GM21619 (cell line): ENCODE measurements at regions not wholly inside any gene's neighbourhood (a gene's known extent, or its start where the extent isn't known, plus 50 kb on each side); places are given as distances from the start of the nearest gene placed in this dataset.
"Not testable (repeated sequence)": the region's sequence is repeated elsewhere in the genome, so short reads cannot be mapped to it uniquely, and the experiment has no call there.

Experiments
- ATAC-seq: cut with Tn5 transposase; IDR thresholded peaks from one replicate; pipeline ENCODE4 v1.9.1; 2021; ENCODE audit not compliant: unreplicated experiment

- ATAC-seq = not testable (repeated sequence)
Observed at GRCh38 chr15:21174761-21175160, 265.5 kb downstream of the POTEB3 start.

DNA sequence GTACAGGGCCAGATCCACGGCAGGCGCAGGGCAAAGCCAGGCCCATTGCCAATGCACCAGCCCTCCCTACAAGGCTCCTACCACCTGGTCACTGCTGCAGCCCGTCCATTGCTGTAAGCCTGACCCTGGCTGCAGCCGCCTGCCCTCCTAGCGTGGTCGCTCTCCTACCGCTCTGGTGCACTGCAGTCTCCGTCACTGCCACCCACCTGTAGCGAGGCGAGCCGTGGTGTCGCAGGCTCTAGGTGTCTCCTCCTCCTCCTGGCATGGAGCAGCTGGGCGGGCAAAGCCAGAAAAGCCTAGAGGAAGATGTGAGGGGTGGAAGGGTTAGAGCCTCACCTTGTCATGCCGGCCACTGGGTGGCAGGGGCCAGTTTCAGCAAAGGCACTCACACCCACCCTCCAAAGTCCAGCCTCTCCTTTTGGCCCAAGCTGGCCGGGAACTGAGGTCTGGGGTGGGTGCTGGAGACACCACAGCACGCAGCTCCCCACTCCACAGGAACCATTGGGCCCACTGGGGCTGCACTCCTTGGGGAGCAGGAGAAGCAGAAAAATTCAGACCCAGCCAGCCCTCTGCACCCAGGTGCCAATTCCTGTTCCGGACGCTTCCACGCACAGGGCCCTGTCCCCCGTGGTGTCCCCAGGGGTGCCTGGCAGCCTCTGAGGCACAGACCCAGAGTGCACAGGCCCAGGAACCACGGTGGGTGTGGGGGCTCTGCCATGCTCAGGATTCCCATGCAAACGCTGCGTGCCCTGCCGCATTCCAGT is 285.3 kb upstream of the POTEB2 start:
- not testable (repeated sequence) for ATAC-seq

- not testable (repeated sequence) for ATAC-seq
Observed at GRCh38 chr15:21148136-21148535, 282.0 kb upstream of the POTEB2 start.

DNA sequence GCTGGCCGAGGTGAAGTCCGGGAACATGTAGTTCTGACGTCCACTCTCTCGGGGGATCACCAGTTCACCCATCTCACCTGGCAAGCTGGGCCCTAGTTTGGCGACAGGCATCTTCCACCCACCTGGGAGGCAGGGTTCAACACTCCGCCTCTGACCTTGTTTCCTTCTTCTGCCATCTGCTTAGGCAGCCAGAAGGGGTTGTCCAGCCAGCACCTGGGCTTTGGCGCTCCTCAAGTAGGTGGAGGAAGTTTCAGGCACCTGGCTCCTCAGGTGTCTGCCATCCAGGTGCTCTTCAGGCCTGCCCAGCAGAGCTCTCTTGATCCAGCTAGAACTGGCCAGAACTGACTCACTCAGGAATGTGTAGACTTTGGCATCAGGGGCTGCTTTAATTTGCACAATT is 267.8 kb upstream of the POTEB2 start:
- not testable (repeated sequence) for ATAC-seq

GRCh38 chr15:21112271-21113053 is 246.3 kb upstream of the POTEB2 start:
- not testable (repeated sequence) for ATAC-seq

DNA sequence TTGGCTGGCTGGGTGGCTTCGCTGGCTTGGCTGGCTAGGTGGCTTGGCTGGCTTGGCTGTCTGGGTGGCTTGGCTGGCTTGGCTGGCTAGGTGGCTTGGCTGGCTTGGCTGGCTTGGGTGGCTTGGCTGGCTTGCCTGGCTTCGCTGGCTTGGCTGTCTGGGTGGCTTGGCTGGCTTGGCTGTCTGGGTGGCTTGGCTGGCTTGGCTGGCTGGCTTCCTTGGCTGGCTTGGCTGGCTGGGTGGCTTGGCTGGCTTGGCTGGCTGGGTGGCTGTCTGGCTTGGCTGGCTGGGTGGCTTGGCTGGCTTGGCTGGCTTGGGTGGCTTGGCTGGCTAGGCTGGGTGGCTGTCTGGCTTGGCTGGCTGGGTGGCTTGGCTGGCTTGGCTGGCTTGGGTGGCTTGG is 245.7 kb upstream of the POTEB2 start:
- not testable (repeated sequence) for ATAC-seq

GRCh38 chr15:21111172-21111571 is 245.1 kb upstream of the POTEB2 start:
- not testable (repeated sequence) for ATAC-seq

- ATAC-seq = not testable (repeated sequence)
Observed at GRCh38 chr15:21110187-21110804, 244.2 kb upstream of the POTEB2 start.

DNA sequence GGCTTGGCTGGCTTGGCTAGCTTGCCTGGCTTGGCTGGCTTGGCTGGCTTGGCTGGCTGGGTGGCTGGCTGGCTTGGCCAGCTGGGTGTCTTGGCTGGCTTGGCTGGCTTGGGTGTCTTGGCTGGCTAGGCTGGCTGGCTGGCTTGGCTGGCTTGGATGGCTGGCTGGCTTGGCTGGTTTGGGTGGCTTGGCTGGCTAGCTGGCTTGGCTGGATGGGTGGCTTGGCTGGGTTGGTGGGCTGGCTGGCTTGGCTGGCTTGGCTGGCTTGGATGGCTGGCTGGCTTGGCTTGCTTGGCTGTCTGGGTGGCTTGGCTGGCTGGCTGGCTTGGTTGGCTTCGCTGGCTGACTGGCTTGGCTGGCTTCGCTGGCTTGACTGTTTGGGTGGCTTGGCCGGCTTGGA is 242.3 kb upstream of the POTEB2 start:
- ATAC-seq = not testable (repeated sequence)

DNA sequence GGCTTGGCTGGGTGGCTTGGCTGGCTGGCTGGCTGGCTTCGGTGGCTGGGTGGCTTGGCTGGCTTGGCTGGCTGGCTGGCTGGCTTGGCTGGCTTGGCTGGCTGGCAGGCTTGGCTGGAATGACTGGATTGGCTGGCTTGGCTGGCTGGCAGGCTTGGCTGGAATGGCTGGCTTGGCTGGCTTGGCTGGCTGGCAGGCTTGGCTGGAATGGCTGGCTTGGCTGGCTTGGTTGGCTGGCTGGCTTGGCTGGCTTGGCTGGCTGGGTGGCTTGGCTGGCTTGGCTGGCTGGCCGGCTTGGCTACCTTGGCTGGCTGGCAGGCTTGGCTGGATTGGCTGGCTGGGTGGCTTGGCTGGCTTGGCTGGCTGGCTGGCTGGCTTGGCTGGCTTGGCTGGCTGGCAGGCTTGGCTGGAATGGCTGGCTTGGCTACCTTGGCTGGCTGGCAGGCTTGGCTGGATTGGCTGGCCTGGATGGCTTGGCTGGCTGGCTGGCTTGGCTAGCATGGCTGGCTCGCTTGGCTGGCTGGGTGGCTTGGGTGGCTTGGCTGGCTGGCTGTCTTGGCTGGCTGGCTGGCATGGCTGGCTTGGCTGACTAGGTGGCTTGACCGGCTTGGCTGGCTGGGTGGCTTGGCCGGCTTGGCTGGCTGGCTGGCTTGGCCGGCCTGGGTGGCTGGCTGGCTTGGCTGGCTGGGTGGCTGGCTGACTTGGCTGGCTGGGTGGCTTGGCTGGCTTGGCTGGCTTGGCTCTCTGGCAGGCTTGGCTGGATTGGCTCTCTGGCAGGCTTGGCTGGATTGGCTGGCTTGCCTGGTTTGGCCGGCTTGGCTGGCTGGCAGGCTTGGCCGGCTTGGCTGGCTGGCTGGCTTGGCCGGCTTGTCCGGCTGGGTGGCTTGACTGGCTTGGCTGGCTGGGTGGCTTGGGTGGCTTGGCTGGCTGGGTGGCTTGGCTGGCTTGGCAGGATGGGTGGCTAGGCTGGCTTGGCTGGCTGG is 241.6 kb upstream of the POTEB2 start:
- ATAC-seq = not testable (repeated sequence)

DNA sequence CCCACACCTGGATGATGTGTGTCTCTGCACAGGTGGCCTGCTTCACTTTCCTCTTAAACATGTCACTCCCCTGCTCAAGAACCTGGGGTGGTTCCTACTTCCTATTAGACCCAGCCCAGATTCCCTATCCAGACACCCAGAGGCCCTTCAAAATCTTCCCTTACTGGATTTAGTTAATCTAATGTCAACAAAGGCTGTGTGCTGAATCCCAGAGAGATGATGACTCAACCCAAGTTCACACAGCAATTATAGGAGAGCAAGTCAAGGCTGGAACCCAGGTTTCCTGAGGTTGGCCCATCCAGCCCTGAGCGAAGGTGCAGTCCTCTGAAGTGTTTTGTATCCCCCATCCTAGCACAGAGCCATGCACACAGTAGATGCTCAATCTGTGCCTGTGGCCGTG is 230.5 kb upstream of the POTEB2 start:
- ATAC-seq = not testable (repeated sequence)

DNA sequence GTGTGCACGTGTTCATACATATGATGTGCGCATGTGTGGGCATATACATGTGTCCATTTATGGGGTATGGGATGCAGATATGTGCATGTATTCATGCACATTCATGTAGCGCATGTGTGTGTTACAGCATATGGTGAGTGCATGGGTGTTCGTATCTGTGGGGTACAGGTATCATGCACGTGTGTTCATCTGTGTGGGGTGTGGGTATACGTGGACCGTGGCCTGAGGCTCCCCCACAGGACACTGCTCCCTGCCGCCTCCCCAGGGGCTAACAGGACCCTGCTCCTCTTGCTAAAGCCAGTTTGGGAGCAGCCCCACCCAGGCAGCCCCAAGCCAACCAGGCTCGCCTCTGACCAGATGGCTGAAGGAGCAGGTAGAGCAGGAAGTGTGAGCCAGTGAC is 213.4 kb upstream of the POTEB2 start:
- not testable (repeated sequence) for ATAC-seq

DNA sequence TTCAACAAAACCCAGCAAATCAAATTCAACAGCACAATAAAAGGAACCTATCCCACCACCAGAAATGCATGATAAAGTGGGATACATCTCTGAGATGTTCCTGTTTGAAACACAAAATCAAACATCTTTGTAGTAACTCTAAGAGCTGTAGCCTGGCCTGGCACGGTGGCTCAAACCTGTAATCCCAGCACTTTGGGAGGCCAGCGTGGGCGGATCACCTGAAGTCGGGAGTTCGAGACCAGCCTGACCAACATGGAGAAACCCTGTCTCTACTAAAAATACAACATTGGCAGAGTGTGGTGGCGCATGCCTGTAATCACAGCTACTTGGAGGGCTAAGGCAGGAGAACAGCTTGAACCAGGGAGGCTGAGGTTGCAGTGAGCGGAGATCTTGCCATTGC is 202.8 kb upstream of the POTEB2 start:
- not testable (repeated sequence) for ATAC-seq

GRCh38 chr15:21063512-21063911 is 197.4 kb upstream of the POTEB2 start:
- not testable (repeated sequence) for ATAC-seq

DNA sequence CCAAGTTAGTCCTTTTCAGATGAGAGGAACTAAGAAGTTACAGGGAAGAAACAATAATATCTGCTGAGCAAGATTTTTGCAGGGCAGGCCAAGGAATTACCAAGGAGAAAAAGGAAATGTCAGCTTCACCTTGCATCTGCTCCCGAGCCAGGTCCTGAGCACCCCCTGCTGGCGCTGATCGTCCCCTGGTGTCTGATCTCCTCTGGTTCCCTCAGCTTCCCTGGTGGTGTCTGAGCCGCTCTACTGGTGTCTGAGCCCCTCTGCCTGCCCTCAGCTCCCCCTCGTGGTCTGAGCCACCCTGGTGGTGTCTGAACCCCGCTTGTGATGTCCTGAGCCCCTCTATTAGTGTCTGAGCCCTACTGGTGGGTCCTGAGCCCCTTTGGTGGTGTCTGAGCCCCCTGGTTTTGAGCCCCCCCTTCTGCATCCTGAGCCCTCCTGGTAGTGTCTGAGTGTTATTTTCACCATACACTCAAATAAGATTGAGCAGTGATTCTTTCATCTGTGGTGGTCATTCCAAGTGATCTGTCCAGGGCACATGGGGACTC is 196.6 kb upstream of the POTEB2 start:
- not testable (repeated sequence) for ATAC-seq

- ATAC-seq = not testable (repeated sequence)
Observed at GRCh38 chr15:21051866-21052265, 185.8 kb upstream of the POTEB2 start.

DNA sequence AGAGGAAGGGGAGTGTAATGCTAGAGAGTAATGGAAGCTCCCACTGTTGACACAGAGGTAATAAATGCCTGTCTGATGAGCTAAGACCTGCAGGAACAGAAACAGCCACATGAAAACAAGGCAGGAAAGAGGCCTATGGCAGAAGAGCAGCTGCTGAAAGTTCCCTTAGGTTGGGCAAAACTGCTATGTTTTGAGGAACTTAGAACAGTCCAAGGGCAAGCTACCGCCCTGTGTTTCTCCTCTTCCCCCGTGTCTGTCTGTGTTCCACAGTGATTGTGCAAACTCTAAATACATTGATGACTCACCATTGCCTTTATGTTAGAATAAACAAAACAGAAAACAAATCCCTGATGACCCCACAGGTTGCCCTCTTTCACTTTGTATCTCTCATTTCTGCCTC is 165.6 kb upstream of the POTEB2 start:
- not testable (repeated sequence) for ATAC-seq

DNA sequence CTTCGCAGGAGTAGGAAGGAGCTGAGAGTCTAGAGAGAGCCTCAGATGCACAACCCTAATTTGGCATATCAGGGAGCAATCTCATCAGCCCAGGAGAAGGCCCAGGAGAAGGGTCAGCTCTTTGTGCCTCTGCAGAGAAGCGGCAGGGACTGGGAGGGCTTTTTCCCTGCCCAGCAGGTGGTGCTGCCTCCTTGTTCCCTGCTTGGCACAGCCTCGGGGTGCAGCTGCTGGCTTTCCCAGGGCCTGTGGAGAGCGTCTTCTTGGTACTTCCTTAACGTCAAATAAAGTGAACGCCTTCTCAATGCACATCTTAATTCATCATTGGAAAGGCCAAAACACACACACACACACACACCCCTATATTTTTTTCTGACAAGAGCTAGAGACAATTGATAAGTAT is 162.9 kb upstream of the POTEB2 start:
- ATAC-seq = not testable (repeated sequence)

DNA sequence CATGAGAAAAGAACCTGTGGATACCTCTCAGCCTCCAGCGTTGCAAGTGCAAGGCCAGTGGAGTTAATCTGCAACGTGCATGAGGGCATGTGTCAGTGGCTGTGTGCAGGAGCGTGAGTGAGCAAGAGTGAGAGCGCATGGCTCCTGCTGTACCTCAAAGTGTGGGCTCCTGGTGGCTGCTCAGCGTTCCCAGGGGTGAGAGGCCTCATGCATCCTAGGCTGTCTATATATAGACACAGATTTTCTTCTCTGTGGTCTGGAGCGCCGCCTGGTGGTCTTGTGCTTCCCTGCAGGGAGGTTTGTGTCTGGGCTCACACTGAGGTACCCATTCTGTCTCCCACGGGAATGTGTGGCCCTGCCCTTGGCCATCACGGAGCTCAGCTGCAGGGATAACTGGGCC is 161.8 kb upstream of the POTEB2 start:
- not testable (repeated sequence) for ATAC-seq

GRCh38 chr15:21026848-21027247 is 160.7 kb upstream of the POTEB2 start:
- ATAC-seq = not testable (repeated sequence)
